ENCODE measurements at regions not wholly inside any gene's neighbourhood (a gene's known extent, or its start where the extent isn't known, plus 50 kb on each side); places are given as distances from the start of the nearest gene placed in this dataset.

DNA sequence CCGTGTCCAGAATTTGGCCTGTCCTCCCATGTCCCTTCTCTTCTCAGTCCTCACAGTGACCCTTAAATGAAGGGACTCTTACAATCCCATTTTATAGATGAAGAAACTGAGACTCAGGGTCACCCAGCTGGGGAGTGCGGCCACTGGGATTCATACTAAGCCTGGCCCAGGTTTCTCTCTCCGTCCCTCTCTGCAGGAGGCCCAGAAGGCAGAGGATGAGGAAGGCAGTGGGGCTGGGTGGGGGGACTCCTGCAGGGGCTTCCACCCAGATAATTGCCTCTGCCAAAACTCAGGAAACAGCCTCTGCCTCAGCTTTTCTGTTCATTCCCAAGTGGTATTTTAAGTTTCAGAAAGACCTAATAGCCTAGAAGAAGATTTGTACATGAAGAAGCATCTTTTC, 299.8 kb downstream of the MATN1 start (continued):
- TF ChIP-seq, protein P1, sequence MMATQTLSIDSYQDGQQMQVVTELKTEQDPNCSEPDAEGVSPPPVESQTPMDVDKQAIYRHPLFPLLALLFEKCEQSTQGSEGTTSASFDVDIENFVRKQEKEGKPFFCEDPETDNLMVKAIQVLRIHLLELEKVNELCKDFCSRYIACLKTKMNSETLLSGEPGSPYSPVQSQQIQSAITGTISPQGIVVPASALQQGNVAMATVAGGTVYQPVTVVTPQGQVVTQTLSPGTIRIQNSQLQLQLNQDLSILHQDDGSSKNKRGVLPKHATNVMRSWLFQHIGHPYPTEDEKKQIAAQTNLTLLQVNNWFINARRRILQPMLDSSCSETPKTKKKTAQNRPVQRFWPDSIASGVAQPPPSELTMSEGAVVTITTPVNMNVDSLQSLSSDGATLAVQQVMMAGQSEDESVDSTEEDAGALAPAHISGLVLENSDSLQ (IDR thresholded peaks at IDR 0.05): no peak
- TF ChIP-seq ZNF217 (IDR thresholded peaks at IDR 0.05) (no peak), MYC (IDR thresholded peaks at IDR 0.05; ENCODE audit: insufficient read depth, insufficient read length, insufficient replicate concordance, low read length, severe bottlenecking) (no peak)

DNA sequence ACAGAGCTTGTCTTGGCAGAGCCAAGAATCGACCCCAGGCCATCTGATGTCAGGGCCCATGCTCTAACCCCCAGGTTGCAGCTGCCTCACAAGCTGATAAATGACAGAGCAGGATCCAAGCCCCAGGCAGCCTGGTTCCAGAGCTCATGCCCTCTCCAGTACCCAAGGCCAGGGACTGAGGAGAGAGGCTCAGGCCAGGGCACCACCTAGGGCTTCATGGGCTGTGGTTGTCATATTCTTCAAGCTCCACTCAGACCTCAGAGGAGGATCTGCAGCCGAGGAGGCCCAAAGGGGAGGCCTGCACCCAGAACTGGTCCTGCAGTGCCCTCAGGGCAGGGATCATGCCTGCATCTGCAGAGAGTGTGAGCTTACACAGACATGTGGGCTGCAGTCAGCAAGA, 301.1 kb downstream of the MATN1 start:
- CTCF ChIA-PET: no interaction called here

More for the DNA sequence above, 301.1 kb downstream of the MATN1 start:
- in situ Hi-C loops (cut with MboI): no loop called here
- Histone ChIP-seq H2AFZ (ENCODE audit: control insufficient read depth, low read depth, low read length) (no peak overlapping the region), H3K27me3 (replicated peaks in 1 of 2; ENCODE audit: control insufficient read depth in 2 of 2, insufficient read depth in 2 of 2, low read length in 1 of 2) (no peaks in the 10 kb centered on the region; a peak in 1 of 4 replicates), H4K20me1 (ENCODE audit: control insufficient read depth, insufficient read depth) (no peaks in the 10 kb centered on the region), H3K36me3 (ENCODE audit: control insufficient read depth in 2 of 2, insufficient read depth in 2 of 2, low read length in 1 of 2) (no peaks in the 10 kb centered on the region), H3K27ac (ENCODE audit: control insufficient read depth, insufficient read depth) (no peak overlapping the region), H3K4me1 (ENCODE audit: control insufficient read depth, insufficient read depth, low read length) (no peaks in the 10 kb centered on the region), H3K79me2 (ENCODE audit: control insufficient read depth, insufficient read depth, low read length) (no peaks in the 10 kb centered on the region), H3K4me2 (ENCODE audit: control insufficient read depth, insufficient read depth) (no peak overlapping the region), H3K4me3 (no peak overlapping the region), H3K9me3 (replicated peaks; ENCODE audit: control insufficient read depth, insufficient read depth, low read length) (no peaks in the 10 kb centered on the region; the same call in 2 of the 3 replicates), H3K9ac (ENCODE audit: control insufficient read depth, insufficient read depth, low read length) (no peak overlapping the region)
- ChIA-PET POLR2A (no interaction called here), SMC1A (ENCODE audit: uncharacterized antibody, unreplicated experiment) (no interaction called here), RAD21 (ENCODE audit: unreplicated experiment) (no interaction called here)
- TF ChIP-seq KDM1A (IDR thresholded peaks at IDR 0.05; ENCODE audit: borderline replicate concordance) (no peak), STAT1 (conservative IDR thresholded peaks at IDR 0.05) (no peak), BMI1 (IDR thresholded peaks at IDR 0.05; ENCODE audit: borderline replicate concordance) (no peak), TCF7 (IDR thresholded peaks at IDR 0.05; ENCODE audit: borderline replicate concordance) (no peak), ZNF207 (IDR thresholded peaks at IDR 0.05; ENCODE audit: borderline replicate concordance) (no peak)
- TF ChIP-seq, protein P2, sequence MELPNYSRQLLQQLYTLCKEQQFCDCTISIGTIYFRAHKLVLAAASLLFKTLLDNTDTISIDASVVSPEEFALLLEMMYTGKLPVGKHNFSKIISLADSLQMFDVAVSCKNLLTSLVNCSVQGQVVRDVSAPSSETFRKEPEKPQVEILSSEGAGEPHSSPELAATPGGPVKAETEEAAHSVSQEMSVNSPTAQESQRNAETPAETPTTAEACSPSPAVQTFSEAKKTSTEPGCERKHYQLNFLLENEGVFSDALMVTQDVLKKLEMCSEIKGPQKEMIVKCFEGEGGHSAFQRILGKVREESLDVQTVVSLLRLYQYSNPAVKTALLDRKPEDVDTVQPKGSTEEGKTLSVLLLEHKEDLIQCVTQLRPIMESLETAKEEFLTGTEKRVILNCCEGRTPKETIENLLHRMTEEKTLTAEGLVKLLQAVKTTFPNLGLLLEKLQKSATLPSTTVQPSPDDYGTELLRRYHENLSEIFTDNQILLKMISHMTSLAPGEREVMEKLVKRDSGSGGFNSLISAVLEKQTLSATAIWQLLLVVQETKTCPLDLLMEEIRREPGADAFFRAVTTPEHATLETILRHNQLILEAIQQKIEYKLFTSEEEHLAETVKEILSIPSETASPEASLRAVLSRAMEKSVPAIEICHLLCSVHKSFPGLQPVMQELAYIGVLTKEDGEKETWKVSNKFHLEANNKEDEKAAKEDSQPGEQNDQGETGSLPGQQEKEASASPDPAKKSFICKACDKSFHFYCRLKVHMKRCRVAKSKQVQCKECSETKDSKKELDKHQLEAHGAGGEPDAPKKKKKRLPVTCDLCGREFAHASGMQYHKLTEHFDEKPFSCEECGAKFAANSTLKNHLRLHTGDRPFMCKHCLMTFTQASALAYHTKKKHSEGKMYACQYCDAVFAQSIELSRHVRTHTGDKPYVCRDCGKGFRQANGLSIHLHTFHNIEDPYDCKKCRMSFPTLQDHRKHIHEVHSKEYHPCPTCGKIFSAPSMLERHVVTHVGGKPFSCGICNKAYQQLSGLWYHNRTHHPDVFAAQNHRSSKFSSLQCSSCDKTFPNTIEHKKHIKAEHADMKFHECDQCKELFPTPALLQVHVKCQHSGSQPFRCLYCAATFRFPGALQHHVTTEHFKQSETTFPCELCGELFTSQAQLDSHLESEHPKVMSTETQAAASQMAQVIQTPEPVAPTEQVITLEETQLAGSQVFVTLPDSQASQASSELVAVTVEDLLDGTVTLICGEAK (IDR thresholded peaks at IDR 0.05; ENCODE audit: borderline replicate concordance): no peak
- DNase-seq (ENCODE audit: low read depth, low spot score) (no peak), FAIRE-seq (no peak), ATAC-seq (no peak)
- 6% methylated on average over 2 of the region's 2 CpGs for WGBS (ENCODE audit: insufficient coverage, insufficient replicate concordance, low lambda C conversion rate, missing lambda C conversion rate)
- intact Hi-C loops (cut with micrococcal nuclease; ENCODE audit: unreplicated experiment): no loop called here
- BruUV-seq (replicated peaks): no TSS peak
